ENCODE measurements at regions not wholly inside any gene's neighbourhood (a gene's known extent, or its start where the extent isn't known, plus 50 kb on each side); places are given as distances from the start of the nearest gene placed in this dataset.

DNA sequence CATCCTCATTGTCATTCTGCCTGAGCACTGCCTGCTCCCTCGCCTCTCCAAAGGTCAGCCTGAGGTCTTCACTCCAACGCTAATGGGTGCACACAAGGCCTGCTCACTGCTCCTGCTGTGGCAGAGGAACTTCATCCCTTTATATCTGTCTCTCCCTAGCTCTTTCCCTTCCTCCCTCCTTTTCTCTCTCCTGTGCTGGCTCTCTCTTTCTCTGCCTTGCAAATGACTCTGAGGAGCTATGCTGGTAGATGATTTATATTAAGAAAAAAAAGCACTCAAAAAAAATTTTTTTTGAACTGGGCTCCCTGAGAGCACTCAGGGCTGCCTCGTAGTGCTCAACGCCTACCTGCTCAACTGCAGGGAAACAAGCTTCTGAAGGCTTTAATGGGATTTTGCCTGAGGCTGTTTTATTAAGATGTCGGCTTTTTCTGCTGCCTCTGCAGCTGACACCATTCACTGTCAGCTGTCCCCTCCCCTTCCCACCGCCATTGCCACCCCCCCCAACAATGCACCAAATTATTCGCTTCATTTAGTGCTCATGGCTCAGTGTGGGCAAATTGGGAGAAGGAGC, 137.7 kb upstream of the DEFB112 start:
- no peaks in the 10 kb centered on the region for H3K9me3 ChIP-seq (ENCODE audit: low read depth, low read length)
- H3K4me3 ChIP-seq = no peak overlapping the region; the same call in 1 of the 2 replicates

DNA sequence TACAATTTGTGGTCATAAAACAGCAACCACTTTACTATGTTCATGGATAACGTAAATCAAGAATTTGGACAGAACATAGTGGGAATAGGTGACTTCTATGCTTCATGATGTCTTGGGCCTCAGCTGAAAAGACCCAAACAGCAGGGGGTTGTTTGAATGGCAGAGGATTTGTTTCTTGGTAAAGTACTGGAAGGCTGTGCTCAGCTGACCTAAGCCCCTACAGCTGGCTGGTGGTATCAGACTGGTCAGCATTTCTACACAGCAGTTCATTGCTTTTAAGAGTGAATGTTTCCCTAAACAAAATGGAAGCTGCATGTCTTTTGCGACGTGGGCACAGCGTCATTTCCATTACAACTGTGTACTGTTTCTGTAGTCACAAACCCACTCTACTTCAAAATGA, 148.5 kb upstream of the DEFB112 start:
- DNase-seq (ENCODE audit: low read depth, low spot score) = no peak
- no peak overlapping the region for H3K9ac ChIP-seq (ENCODE audit: insufficient read length)
- TF ChIP-seq POLR2AphosphoS5 (IDR thresholded peaks at IDR 0.05; ENCODE audit: borderline replicate concordance, low read depth, low read length) (no peak), FOXP2 (optimal IDR thresholded peaks at IDR 0.05; ENCODE audit: control extremely low read depth, extremely low read length, insufficient read depth) (no peak), EZH2 (IDR thresholded peaks at IDR 0.05) (no peak)
- no peak overlapping the region for H3K27ac ChIP-seq
- H3K4me3 ChIP-seq = no peak overlapping the region
- no peaks in the 10 kb centered on the region for H3K36me3 ChIP-seq (ENCODE audit: insufficient read depth, low read length)
- no peaks in the 10 kb centered on the region for H3K9me3 ChIP-seq (ENCODE audit: low read depth, low read length)

More for the DNA sequence above, 137.7 kb upstream of the DEFB112 start:
- TF ChIP-seq FOXP2 (optimal IDR thresholded peaks at IDR 0.05; ENCODE audit: control extremely low read depth, extremely low read length, insufficient read depth) (no peak), POLR2AphosphoS5 (IDR thresholded peaks at IDR 0.05; ENCODE audit: borderline replicate concordance, low read depth, low read length) (no peak), EZH2 (IDR thresholded peaks at IDR 0.05) (no peak)
- Histone ChIP-seq H3K36me3 (ENCODE audit: insufficient read depth, low read length) (no peaks in the 10 kb centered on the region), H3K27ac (no peak overlapping the region), H3K9ac (ENCODE audit: insufficient read length) (no peak overlapping the region)
- peak; percentile 45 for DNase-seq (ENCODE audit: low read depth, low spot score)

DNA sequence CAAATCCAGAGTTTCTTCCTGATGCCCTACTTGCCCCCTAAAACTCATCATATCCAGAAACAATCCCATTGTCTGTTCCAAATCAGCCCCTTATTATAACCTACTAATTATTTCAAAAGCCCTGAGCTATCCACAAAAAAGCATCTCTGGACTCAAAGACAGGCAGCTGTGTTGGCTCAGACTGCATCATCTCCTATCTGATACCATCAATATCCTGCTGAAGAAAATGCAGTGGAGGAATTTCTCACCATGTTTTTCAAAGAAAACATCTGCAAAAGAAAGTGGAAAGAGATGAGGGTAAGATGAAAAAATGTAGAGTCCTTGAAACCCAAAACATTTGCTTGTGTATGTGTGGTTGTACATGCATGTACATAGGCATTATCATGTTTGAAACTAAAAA, 153.0 kb upstream of the DEFB112 start:
- Histone ChIP-seq H3K36me3 (ENCODE audit: insufficient read depth, low read length) (no peaks in the 10 kb centered on the region), H3K27ac (no peak overlapping the region), H3K4me3 (no peak overlapping the region), H3K9me3 (ENCODE audit: low read depth, low read length) (no peaks in the 10 kb centered on the region), H3K9ac (ENCODE audit: insufficient read length) (no peak overlapping the region)
- TF ChIP-seq FOXP2 (optimal IDR thresholded peaks at IDR 0.05; ENCODE audit: control extremely low read depth, extremely low read length, insufficient read depth) (no peak), EZH2 (IDR thresholded peaks at IDR 0.05) (no peak), POLR2AphosphoS5 (IDR thresholded peaks at IDR 0.05; ENCODE audit: borderline replicate concordance, low read depth, low read length) (no peak)
- no peak for DNase-seq (ENCODE audit: low read depth, low spot score)

DNA sequence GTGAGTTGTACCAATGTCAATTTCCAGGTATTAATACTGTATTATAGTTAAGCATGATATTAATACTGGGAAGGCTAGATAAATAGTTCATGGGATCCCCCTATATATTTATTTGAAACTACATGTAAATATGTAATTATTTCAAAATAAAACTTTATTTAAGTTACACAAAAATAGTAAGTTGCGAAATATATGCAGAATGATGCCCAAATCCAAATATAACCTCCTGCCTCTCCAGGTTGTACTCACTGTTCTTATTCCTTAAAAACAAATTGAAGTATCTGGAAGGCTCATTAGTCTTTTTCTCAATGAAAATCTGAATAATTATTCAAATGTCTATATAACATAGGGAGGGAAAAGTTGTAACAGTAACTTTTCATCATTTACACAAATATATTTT, 161.9 kb upstream of the DEFB112 start:
- Histone ChIP-seq H3K9ac (ENCODE audit: insufficient read length) (no peak overlapping the region), H3K27ac (peak overlapping the region; percentile 12; the same call in 1 of the 2 replicates), H3K9me3 (ENCODE audit: low read depth, low read length) (no peaks in the 10 kb centered on the region), H3K36me3 (ENCODE audit: insufficient read depth, low read length) (no peaks in the 10 kb centered on the region), H3K4me3 (peak overlapping the region; percentile 58; the same call in 1 of the 2 replicates)
- no peak for DNase-seq (ENCODE audit: low read depth, low spot score)
- no peak for TF ChIP-seq POLR2AphosphoS5 (IDR thresholded peaks at IDR 0.05; ENCODE audit: borderline replicate concordance, low read depth, low read length)
- TF ChIP-seq EZH2 (IDR thresholded peaks at IDR 0.05) = no peak
- no peak for TF ChIP-seq FOXP2 (optimal IDR thresholded peaks at IDR 0.05; ENCODE audit: control extremely low read depth, extremely low read length, insufficient read depth)

DNA sequence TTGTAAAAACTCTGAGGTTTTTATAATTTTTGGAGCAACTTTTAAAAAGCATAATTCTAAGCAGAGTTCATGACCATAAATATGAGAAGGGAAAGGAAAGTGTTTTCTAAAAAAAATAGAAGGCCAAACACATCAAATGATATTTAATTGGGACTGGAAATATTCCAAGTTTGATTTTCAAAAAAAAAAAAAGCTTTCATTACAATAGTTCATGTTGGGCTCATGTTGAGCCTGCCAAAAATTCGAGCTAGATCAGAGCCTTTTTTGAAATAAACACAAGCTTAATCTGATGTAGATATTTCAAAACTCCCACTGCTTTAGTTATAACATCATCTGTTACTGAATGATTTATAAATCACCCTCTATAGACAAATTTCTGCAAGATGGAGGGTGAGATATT, 163.4 kb upstream of the DEFB112 start:
- Histone ChIP-seq H3K9me3 (ENCODE audit: low read depth, low read length) (no peaks in the 10 kb centered on the region), H3K27ac (no peak overlapping the region), H3K4me3 (peak overlapping the region; percentile 58; the same call in 1 of the 2 replicates), H3K9ac (ENCODE audit: insufficient read length) (no peak overlapping the region), H3K36me3 (ENCODE audit: insufficient read depth, low read length) (no peaks in the 10 kb centered on the region)
- TF ChIP-seq POLR2AphosphoS5 (IDR thresholded peaks at IDR 0.05; ENCODE audit: borderline replicate concordance, low read depth, low read length) (no peak), FOXP2 (optimal IDR thresholded peaks at IDR 0.05; ENCODE audit: control extremely low read depth, extremely low read length, insufficient read depth) (no peak), EZH2 (IDR thresholded peaks at IDR 0.05) (no peak)
- no peak for DNase-seq (ENCODE audit: low read depth, low spot score)

DNA sequence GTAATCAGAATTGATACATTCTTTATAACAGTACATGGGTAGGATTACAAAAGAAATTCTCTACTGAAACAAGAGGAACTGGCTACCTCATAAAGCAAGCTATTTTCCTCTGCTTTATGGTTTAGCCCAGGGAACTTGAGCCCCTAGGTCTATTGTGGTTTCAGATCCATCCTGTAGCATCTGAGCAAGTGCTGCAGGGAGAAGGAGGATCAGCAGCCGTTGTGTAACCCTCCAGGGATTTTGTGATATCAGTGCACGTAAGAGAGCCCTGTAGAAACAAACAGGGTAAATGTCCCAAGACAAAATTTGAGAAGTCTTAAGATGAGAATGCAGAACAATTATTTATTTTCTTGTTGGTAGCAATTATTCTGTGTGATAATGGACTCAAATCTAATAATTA, 165.2 kb upstream of the DEFB112 start:
- Histone ChIP-seq H3K9me3 (ENCODE audit: low read depth, low read length) (no peaks in the 10 kb centered on the region), H3K36me3 (ENCODE audit: insufficient read depth, low read length) (no peaks in the 10 kb centered on the region), H3K9ac (ENCODE audit: insufficient read length) (no peak overlapping the region), H3K4me3 (no peak overlapping the region), H3K27ac (no peak overlapping the region)
- no peak for DNase-seq (ENCODE audit: low read depth, low spot score)
- no peak for TF ChIP-seq FOXP2 (optimal IDR thresholded peaks at IDR 0.05; ENCODE audit: control extremely low read depth, extremely low read length, insufficient read depth)
- TF ChIP-seq EZH2 (IDR thresholded peaks at IDR 0.05) = no peak
- no peak for TF ChIP-seq POLR2AphosphoS5 (IDR thresholded peaks at IDR 0.05; ENCODE audit: borderline replicate concordance, low read depth, low read length)

DNA sequence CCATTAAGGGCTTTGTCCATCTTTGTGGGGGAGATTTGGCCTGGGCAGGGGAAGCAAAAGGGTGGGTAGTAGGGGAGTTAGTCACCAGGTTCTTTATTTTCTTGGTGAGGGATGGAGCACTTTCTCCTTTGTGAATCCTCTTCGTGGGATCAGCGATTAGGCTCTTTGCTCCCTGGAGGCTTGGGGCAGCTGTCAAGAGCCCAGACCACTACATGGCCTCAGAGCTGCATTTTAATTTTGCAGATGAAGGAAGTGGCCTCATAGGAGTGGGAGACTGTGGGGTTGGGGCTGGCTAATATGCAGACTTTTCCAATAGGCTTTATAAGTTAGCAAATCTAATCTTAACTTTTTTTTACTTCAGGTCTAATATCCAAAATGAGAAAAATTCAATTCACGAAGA, 168.1 kb upstream of the DEFB112 start:
- Histone ChIP-seq H3K36me3 (ENCODE audit: insufficient read depth, low read length) (no peaks in the 10 kb centered on the region), H3K4me3 (no peak overlapping the region), H3K9ac (ENCODE audit: insufficient read length) (no peak overlapping the region), H3K27ac (no peak overlapping the region), H3K9me3 (ENCODE audit: low read depth, low read length) (no peaks in the 10 kb centered on the region)
- no peak for DNase-seq (ENCODE audit: low read depth, low spot score)
- no peak for TF ChIP-seq POLR2AphosphoS5 (IDR thresholded peaks at IDR 0.05; ENCODE audit: borderline replicate concordance, low read depth, low read length)
- TF ChIP-seq FOXP2 (optimal IDR thresholded peaks at IDR 0.05; ENCODE audit: control extremely low read depth, extremely low read length, insufficient read depth) = no peak
- no peak for TF ChIP-seq EZH2 (IDR thresholded peaks at IDR 0.05)

DNA sequence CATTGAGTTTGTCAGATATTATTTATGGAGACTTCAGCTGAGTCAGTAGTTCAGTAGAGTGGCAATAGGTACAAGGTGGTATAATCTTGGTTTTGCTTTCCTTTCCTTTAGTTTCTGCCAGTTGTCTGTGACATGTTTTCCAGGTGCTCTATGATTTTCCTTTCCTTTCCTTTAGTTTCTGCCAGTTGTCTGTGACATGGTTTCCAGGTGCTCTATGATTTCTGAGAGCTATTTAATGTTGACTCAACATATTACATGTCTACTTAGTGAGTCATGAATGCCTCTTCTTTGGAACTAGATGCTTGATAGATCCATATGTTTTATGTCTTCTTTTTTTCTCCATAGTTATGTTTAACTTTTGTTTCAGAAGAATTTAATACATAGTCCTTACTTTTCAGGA, 186.4 kb upstream of the DEFB112 start:
- Histone ChIP-seq H3K9ac (ENCODE audit: insufficient read length) (no peak overlapping the region), H3K27ac (no peak overlapping the region), H3K4me3 (no peak overlapping the region), H3K9me3 (ENCODE audit: low read depth, low read length) (no peaks in the 10 kb centered on the region), H3K36me3 (ENCODE audit: insufficient read depth, low read length) (no peaks in the 10 kb centered on the region)
- DNase-seq (ENCODE audit: low read depth, low spot score) = no peak
- no peak for TF ChIP-seq EZH2 (IDR thresholded peaks at IDR 0.05)

DNA sequence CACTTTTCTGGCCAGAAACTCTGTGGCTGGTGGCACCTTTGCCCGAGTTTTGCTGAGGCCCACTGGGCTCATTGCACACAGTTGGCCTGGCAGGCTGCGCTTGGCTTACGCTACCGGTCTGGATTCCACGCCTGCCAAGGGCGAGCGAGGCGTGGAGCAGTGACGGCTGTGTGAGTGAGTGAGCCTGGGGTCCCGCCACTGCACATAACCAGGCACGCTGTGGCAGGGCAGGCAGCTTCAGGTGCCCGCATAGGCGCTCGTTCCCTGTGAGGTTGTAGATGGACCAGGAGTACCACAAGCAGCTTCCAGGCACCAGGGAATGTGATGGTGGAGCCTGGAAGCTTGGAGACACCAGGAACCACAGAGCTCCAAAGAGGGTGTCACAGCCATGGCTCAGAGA, 190.1 kb upstream of the DEFB112 start:
- no peak for TF ChIP-seq POLR2AphosphoS5 (IDR thresholded peaks at IDR 0.05; ENCODE audit: borderline replicate concordance, low read depth, low read length)
- no peak for TF ChIP-seq EZH2 (IDR thresholded peaks at IDR 0.05)
- no peak for TF ChIP-seq FOXP2 (optimal IDR thresholded peaks at IDR 0.05; ENCODE audit: control extremely low read depth, extremely low read length, insufficient read depth)
- Histone ChIP-seq H3K36me3 (ENCODE audit: insufficient read depth, low read length) (no peaks in the 10 kb centered on the region), H3K4me3 (no peak overlapping the region), H3K9me3 (ENCODE audit: low read depth, low read length) (no peaks in the 10 kb centered on the region), H3K9ac (ENCODE audit: insufficient read length) (no peak overlapping the region), H3K27ac (no peak overlapping the region)
- no peak for DNase-seq (ENCODE audit: low read depth, low spot score)
